AG04449 (cell line): ENCODE measurements at regions not wholly inside any gene's neighbourhood (a gene's known extent, or its start where the extent isn't known, plus 50 kb on each side); places are given as distances from the start of the nearest gene placed in this dataset.

Source experiments
- CTCF ChIA-PET: fragments of 350-600 bp; formaldehyde crosslinking; extraction: SDS; loops from one replicate; lab custom pipeline; 2021; ENCODE audit warnings: antibody characterized with exemption; lab: Yijun Ruan, JAX
- POLR2A ChIA-PET: fragments of 400-600, 350-600 bp; formaldehyde crosslinking; extraction: SDS; loops from one replicate; lab custom pipeline; 2020; ENCODE audit warnings: antibody characterized with exemption, inconsistent platforms; lab: Yijun Ruan, JAX
- DNase-seq: peaks from one replicate; pipeline ENCODE4 v3.0.0-alpha.2; 2010; ENCODE audit warnings: low read depth, low spot score
- H3K4me3 ChIP-seq: 2 replicates; pipeline ENCODE4 v1.5.1; 2011; ENCODE audit warnings: low read depth, mild to moderate bottlenecking, control low read depth, low read length
- TF ChIP-seq, protein P1 (sequence below): IDR thresholded peaks from one replicate; pipeline ENCODE4 v1.5.1; 2011; ENCODE audit warnings: mild to moderate bottlenecking, moderate library complexity, low read length, control low read depth, inconsistent platforms; ENCODE audit not compliant: insufficient read depth; ENCODE audit errors: missing control alignments

GRCh38 chr22:48425091-48425506 is 1402.6 kb downstream of the BRD1 start:
- TF ChIP-seq, protein P1, sequence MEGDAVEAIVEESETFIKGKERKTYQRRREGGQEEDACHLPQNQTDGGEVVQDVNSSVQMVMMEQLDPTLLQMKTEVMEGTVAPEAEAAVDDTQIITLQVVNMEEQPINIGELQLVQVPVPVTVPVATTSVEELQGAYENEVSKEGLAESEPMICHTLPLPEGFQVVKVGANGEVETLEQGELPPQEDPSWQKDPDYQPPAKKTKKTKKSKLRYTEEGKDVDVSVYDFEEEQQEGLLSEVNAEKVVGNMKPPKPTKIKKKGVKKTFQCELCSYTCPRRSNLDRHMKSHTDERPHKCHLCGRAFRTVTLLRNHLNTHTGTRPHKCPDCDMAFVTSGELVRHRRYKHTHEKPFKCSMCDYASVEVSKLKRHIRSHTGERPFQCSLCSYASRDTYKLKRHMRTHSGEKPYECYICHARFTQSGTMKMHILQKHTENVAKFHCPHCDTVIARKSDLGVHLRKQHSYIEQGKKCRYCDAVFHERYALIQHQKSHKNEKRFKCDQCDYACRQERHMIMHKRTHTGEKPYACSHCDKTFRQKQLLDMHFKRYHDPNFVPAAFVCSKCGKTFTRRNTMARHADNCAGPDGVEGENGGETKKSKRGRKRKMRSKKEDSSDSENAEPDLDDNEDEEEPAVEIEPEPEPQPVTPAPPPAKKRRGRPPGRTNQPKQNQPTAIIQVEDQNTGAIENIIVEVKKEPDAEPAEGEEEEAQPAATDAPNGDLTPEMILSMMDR: no peak
- DNase-seq: no peak
- no peak overlapping the region for H3K4me3 ChIP-seq
- POLR2A ChIA-PET: no interaction called here
- CTCF ChIA-PET: interaction anchor here (1.0 kb wide), 1 partner anchor 12 kb away, joined by 3 read pairs; no protein-coding TSS in a partner anchor

DNA sequence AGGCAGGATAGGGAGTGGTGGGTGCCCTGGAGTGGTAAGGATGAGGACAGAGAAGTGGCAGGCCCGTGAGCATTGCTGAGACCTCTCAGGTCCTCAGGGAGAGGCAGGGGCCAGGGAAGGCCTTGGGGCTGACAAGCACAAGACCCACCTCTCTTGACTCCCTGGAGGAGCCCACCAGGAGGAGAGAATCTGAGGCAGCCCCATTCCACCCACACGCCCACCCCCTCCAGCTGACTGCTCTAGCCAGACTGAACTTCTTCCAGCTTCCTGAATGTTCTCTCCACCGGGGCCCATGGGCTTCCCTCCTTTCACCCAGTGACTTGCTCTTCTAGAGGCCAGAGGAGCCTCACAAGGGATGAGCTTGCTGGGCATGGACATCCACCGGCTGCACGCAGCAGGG is 1403.0 kb downstream of the BRD1 start:
- ChIA-PET CTCF (interaction anchor here (1.0 to 1.7 kb wide), 2 partner anchors 12 kb away, joined by 3 to 5 read pairs; no protein-coding TSS in a partner anchor), POLR2A (interaction anchor here (0.5 kb wide), 1 partner anchor 77 kb away, joined by 3 read pairs; no protein-coding TSS in a partner anchor)
- TF ChIP-seq, protein P1: no peak
- no peak overlapping the region for H3K4me3 ChIP-seq
- no peak for DNase-seq

DNA sequence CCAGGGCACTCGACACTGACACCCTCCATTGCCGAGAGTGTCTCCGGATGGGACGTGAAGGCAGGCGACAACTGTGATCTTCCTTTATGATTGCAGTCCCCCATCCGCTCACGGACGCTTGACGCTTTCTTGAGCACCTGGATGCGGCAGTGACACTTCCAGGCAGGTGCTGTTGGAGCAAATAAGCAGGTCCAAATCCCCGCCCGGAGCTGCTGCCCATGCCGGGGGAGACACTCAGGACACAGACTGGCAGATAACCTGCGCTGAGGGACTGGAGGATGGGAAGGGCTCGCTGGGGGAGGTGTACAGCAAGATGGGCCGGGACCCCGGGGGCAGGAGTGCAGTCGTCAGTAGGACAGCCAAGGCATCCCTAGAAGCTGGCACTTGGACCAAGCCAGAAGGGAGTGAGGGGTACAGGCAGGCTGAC is 1403.5 kb downstream of the BRD1 start:
- ChIA-PET CTCF (interaction anchor here (1.0 to 1.9 kb wide), 3 partner anchors 11 to 22 kb away, joined by 3 to 7 read pairs (median 5); no protein-coding TSS in a partner anchor), POLR2A (interaction anchor here (0.5 kb wide), 1 partner anchor 78 kb away, joined by 3 read pairs; no protein-coding TSS in a partner anchor)
- no peak overlapping the region for H3K4me3 ChIP-seq
- TF ChIP-seq, protein P1: no peak
- no peak for DNase-seq

- DNase-seq: peak; percentile 26
- H3K4me3 ChIP-seq: no peak overlapping the region
- CTCF ChIA-PET: interaction anchor here (1.3 to 1.9 kb wide), 3 partner anchors 13 to 22 kb away, joined by 3 to 7 read pairs (median 5); no protein-coding TSS in a partner anchor
- TF ChIP-seq, protein P1: no peak
- POLR2A ChIA-PET: no interaction called here
These were observed 1404.2 kb downstream of the BRD1 start for GRCh38 chr22:48423481-48423911.

GRCh38 chr22:48422900-48423480 is 1404.7 kb downstream of the BRD1 start:
- POLR2A ChIA-PET: no interaction called here
- TF ChIP-seq, protein P1: no peak
- no peak for DNase-seq
- CTCF ChIA-PET: interaction anchor here (1.3 to 1.9 kb wide), 3 partner anchors 13 to 23 kb away, joined by 3 to 7 read pairs (median 5); no protein-coding TSS in a partner anchor
- no peak overlapping the region for H3K4me3 ChIP-seq

GRCh38 chr22:48418831-48419230 is 1408.8 kb downstream of the BRD1 start:
- no peak for DNase-seq
- TF ChIP-seq, protein P1: no peak
- ChIA-PET CTCF (no interaction called here), POLR2A (no interaction called here)
- H3K4me3 ChIP-seq: no peak overlapping the region
